ENCODE measurements at regions not wholly inside any gene's neighbourhood (a gene's known extent, or its start where the extent isn't known, plus 50 kb on each side); places are given as distances from the start of the nearest gene placed in this dataset.

GRCh38 chr7:34277803-34278199, 372.5 kb downstream of the BMPER start:
- no peak overlapping the region for H3K4me3 ChIP-seq
- H3K27ac ChIP-seq: no peak overlapping the region
- H3K36me3 ChIP-seq (ENCODE audit: low read depth, missing control alignments): no peaks in the 10 kb centered on the region
- no peaks in the 10 kb centered on the region for H3K9me3 ChIP-seq
- TF ChIP-seq CTCF (IDR thresholded peaks at IDR 0.05) (no peak), POLR2A (IDR thresholded peaks at IDR 0.05) (no peak)
- no peak for DNase-seq
- intact Hi-C loops (cut with DNase I; ENCODE audit: low total_unique reads): no loop called here
- H3K27me3 ChIP-seq: no peaks in the 10 kb centered on the region
- H3K4me1 ChIP-seq: no peaks in the 10 kb centered on the region
- WGBS, 2 donors: 74 to 87% methylated on average over 4 of the region's 4 CpGs

- H3K4me3 ChIP-seq: no peak overlapping the region
- H3K27ac ChIP-seq: no peak overlapping the region
- no peaks in the 10 kb centered on the region for H3K36me3 ChIP-seq (ENCODE audit: low read depth, missing control alignments)
- no peaks in the 10 kb centered on the region for H3K27me3 ChIP-seq
- intact Hi-C loops (cut with DNase I; ENCODE audit: low total_unique reads): no loop called here
- no peaks in the 10 kb centered on the region for H3K4me1 ChIP-seq
- 81 to 94% methylated on average over 1 of the region's 1 CpG for WGBS, 2 donors
- no peak for DNase-seq
- no peaks in the 10 kb centered on the region for H3K9me3 ChIP-seq
- TF ChIP-seq POLR2A (IDR thresholded peaks at IDR 0.05) (no peak), CTCF (IDR thresholded peaks at IDR 0.05) (no peak)
Measured at GRCh38 chr7:34281260-34281659, 375.9 kb downstream of the BMPER start.

- H3K27me3 ChIP-seq: no peaks in the 10 kb centered on the region
- no peak for TF ChIP-seq CTCF (IDR thresholded peaks at IDR 0.05)
- no peak for DNase-seq
- intact Hi-C loops (cut with DNase I; ENCODE audit: low total_unique reads): no loop called here
- no peaks in the 10 kb centered on the region for H3K36me3 ChIP-seq (ENCODE audit: low read depth, missing control alignments)
- no peaks in the 10 kb centered on the region for H3K9me3 ChIP-seq
- WGBS, 2 donors: 40 to 64% methylated on average over 1 of the region's 1 CpG
- no peak overlapping the region for H3K4me3 ChIP-seq
- H3K27ac ChIP-seq: no peak overlapping the region
- H3K4me1 ChIP-seq: no peaks in the 10 kb centered on the region
Measured at GRCh38 chr7:34282271-34282670, 375.7 kb upstream of the NPSR1 start.

- WGBS, 2 donors: 38 to 58% methylated on average over 1 of the region's 1 CpG
- Histone ChIP-seq H3K9me3 (no peaks in the 10 kb centered on the region), H3K27me3 (no peaks in the 10 kb centered on the region), H3K4me3 (no peak overlapping the region), H3K4me1 (no peaks in the 10 kb centered on the region), H3K27ac (no peak overlapping the region), H3K36me3 (ENCODE audit: low read depth, missing control alignments) (no peaks in the 10 kb centered on the region)
- no peak for TF ChIP-seq POLR2A (IDR thresholded peaks at IDR 0.05)
- no peak for TF ChIP-seq CTCF (IDR thresholded peaks at IDR 0.05)
- intact Hi-C loops (cut with DNase I; ENCODE audit: low total_unique reads): no loop called here
- DNase-seq: no peak
Measured at GRCh38 chr7:34296663-34297062, 361.4 kb upstream of the NPSR1 start.

GRCh38 chr7:34298492-34299013, 359.5 kb upstream of the NPSR1 start:
- intact Hi-C loops (cut with DNase I; ENCODE audit: low total_unique reads): no loop called here
- Histone ChIP-seq H3K27ac (no peak overlapping the region), H3K27me3 (no peaks in the 10 kb centered on the region), H3K36me3 (ENCODE audit: low read depth, missing control alignments) (no peaks in the 10 kb centered on the region), H3K4me3 (no peak overlapping the region), H3K9me3 (no peaks in the 10 kb centered on the region), H3K4me1 (no peaks in the 10 kb centered on the region)
- no peak for DNase-seq
- 75% methylated on average over 4 of the region's 4 CpGs for WGBS, 2 donors
- TF ChIP-seq CTCF (IDR thresholded peaks at IDR 0.05): no peak

All from testis (tissue), 2 donors.